ENCODE measurements at regions not wholly inside any gene's neighbourhood (a gene's known extent, or its start where the extent isn't known, plus 50 kb on each side); places are given as distances from the start of the nearest gene placed in this dataset.

- no TSS peak for BruUV-seq (replicated peaks)
- TF ChIP-seq MAX (IDR thresholded peaks at IDR 0.05; ENCODE audit: insufficient read depth, insufficient read length) (no peak), POLR2A (IDR thresholded peaks at IDR 0.05; ENCODE audit: low read depth, low read length) (no peak), GATA2 (IDR thresholded peaks at IDR 0.05; ENCODE audit: insufficient read depth, insufficient read length, low read depth, low read length) (no peak), JUN (IDR thresholded peaks at IDR 0.05; ENCODE audit: borderline replicate concordance, insufficient read depth, insufficient read length, low read depth) (no peak), EZH2 (IDR thresholded peaks at IDR 0.05; ENCODE audit: borderline replicate concordance, low read depth, low read length, severe bottlenecking) (no peak), POLR2AphosphoS5 (IDR thresholded peaks at IDR 0.05; ENCODE audit: insufficient read depth, low read depth, low read length) (no peak), FOS (IDR thresholded peaks at IDR 0.05; ENCODE audit: borderline replicate concordance, insufficient read depth, low read length) (no peak), MYC (IDR thresholded peaks at IDR 0.05; ENCODE audit: low read depth, low read length) (no peak)
- TF ChIP-seq, protein P1, sequence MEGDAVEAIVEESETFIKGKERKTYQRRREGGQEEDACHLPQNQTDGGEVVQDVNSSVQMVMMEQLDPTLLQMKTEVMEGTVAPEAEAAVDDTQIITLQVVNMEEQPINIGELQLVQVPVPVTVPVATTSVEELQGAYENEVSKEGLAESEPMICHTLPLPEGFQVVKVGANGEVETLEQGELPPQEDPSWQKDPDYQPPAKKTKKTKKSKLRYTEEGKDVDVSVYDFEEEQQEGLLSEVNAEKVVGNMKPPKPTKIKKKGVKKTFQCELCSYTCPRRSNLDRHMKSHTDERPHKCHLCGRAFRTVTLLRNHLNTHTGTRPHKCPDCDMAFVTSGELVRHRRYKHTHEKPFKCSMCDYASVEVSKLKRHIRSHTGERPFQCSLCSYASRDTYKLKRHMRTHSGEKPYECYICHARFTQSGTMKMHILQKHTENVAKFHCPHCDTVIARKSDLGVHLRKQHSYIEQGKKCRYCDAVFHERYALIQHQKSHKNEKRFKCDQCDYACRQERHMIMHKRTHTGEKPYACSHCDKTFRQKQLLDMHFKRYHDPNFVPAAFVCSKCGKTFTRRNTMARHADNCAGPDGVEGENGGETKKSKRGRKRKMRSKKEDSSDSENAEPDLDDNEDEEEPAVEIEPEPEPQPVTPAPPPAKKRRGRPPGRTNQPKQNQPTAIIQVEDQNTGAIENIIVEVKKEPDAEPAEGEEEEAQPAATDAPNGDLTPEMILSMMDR (IDR thresholded peaks at IDR 0.05; ENCODE audit: extremely low read depth in 1 of 2, insufficient read depth in 1 of 2, low read depth in 1 of 2, low read length in 2 of 2): no peak
- no peaks in the 10 kb centered on the region for H3K9me1 ChIP-seq (replicated peaks; ENCODE audit: control insufficient read depth, extremely low read depth, insufficient read depth, low read length)
- H3K36me3 ChIP-seq (ENCODE audit: control insufficient read depth in 2 of 2, extremely low read depth in 1 of 2, insufficient read depth in 2 of 2, low read length in 2 of 2): no peaks in the 10 kb centered on the region
- intact Hi-C loops (cut with micrococcal nuclease) (no loop called here), dilution Hi-C loops (cut with MboI; ENCODE audit: extremely low pct_ligation_motif_present, low sequenced_read_pairs) (no loop called here)
- no peaks in the 10 kb centered on the region for H3K79me2 ChIP-seq (ENCODE audit: control insufficient read depth, insufficient read depth, low read length)
- H3K9me3 ChIP-seq (replicated peaks; ENCODE audit: control insufficient read depth, insufficient read depth, low read length): no peaks in the 10 kb centered on the region
- CTCF ChIA-PET: no interaction called here
- POLR2A ChIA-PET: no interaction called here
- H2AFZ ChIP-seq (ENCODE audit: low read depth, low read length): no peak overlapping the region
- H4K20me1 ChIP-seq (replicated peaks; ENCODE audit: control insufficient read depth, extremely low read depth, insufficient read depth, low read length): no peaks in the 10 kb centered on the region
- H3K27ac ChIP-seq (ENCODE audit: insufficient read depth, low read depth, low read length): no peak overlapping the region
- FAIRE-seq (no peak), DNase-seq (ENCODE audit: low read depth, low spot score) (no peak)
- no peak overlapping the region for H3K4me3 ChIP-seq (replicated peaks in 1 of 3; ENCODE audit: insufficient read depth in 1 of 3, low read depth in 1 of 3, low read length in 3 of 3)
- no peak overlapping the region for H3K4me2 ChIP-seq (ENCODE audit: insufficient read depth, low read length)
- no peaks in the 10 kb centered on the region for H3K27me3 ChIP-seq (ENCODE audit: control insufficient read depth in 2 of 2, insufficient read depth in 2 of 2, low read length in 2 of 2)
- H3K9ac ChIP-seq (replicated peaks; ENCODE audit: extremely low read depth, insufficient read depth, low read length): no peak overlapping the region
- peaks cover 12% of the 10 kb centered on the region for H3K4me1 ChIP-seq (ENCODE audit: control insufficient read depth, extremely low read depth, insufficient read depth, low read length)
Measured at GRCh38 chr2:194706179-194706578, 950.8 kb upstream of the SLC39A10 start.

All from endothelial cell of umbilical vein (primary cell).